ENCODE measurements at regions not wholly inside any gene's neighbourhood (a gene's known extent, or its start where the extent isn't known, plus 50 kb on each side); places are given as distances from the start of the nearest gene placed in this dataset.
A peak's percentile ranks its signal among the peaks of the same experiment; 100 is the strongest.

DNA sequence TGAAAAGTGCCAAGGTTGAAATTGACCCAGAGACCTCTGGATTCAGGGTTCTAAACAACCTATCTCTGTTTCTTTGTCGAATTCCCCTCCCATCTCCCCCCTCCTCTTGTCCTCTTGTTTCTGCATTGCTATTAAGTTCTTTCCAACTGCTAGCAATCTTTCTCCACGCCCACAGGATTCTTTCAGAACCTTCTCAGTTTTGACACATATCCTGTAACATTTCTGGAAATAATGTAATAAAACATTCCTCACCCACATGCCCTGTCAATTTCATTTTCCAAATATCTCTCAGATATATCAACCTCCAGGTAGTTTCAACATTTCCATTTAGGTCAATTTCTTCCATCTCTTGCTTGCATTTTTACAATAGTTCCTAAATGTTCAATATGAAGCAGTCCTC lies 1105.9 kb downstream of the ARAP2 start:
- H4K8ac ChIP-seq (ENCODE audit: low read length), result no peak overlapping the region
- no peak overlapping the region for H3K4me3 ChIP-seq (ENCODE audit: insufficient read depth in 1 of 2, low read depth in 1 of 2, low read length in 2 of 2)
- H3K79me1 ChIP-seq (replicated peaks; ENCODE audit: low read length, poor library complexity, severe bottlenecking), result no peaks in the 10 kb centered on the region
- H3K4me1 ChIP-seq (ENCODE audit: control insufficient read depth, insufficient read depth, low read depth, low read length), result peaks cover 2% of the 10 kb centered on the region
- H3K27ac ChIP-seq (ENCODE audit: low read length, poor library complexity, severe bottlenecking), result no peak overlapping the region
- H2BK12ac ChIP-seq (ENCODE audit: low read length in 2 of 2), result no peak overlapping the region
- H2AK5ac ChIP-seq (ENCODE audit: low read length, severe bottlenecking), result no peak overlapping the region
- no peak overlapping the region for H2BK15ac ChIP-seq (ENCODE audit: low read depth, poor library complexity, severe bottlenecking)
- no peak overlapping the region for H3K14ac ChIP-seq (ENCODE audit: low read length in 2 of 2)
- H3K9ac ChIP-seq (ENCODE audit: low read length), result no peak overlapping the region
- no peak overlapping the region for H3K4me2 ChIP-seq (ENCODE audit: low read length, poor library complexity, severe bottlenecking)
- 73% methylated on average over 2 of the region's 2 CpGs for WGBS
- no peaks in the 10 kb centered on the region for H3K9me3 ChIP-seq (ENCODE audit: control insufficient read depth, low read length)
- H4K91ac ChIP-seq (ENCODE audit: low read length), result no peak overlapping the region
- no peak overlapping the region for H2AFZ ChIP-seq (ENCODE audit: low read depth, low read length)
- no peak overlapping the region for H3K4ac ChIP-seq (ENCODE audit: low read depth in 1 of 2, low read length in 2 of 2)
- H3K36me3 ChIP-seq (ENCODE audit: control insufficient read depth in 1 of 2, insufficient read depth in 2 of 2, low read depth in 1 of 2, low read length in 2 of 2), result no peaks in the 10 kb centered on the region
- H3K27me3 ChIP-seq (ENCODE audit: control insufficient read depth in 1 of 2, insufficient read depth in 1 of 2, low read length in 2 of 2), result no peaks in the 10 kb centered on the region
- DNase-seq, result no peak
- H3K23ac ChIP-seq (ENCODE audit: low read length in 2 of 2), result no peak overlapping the region
- no peak overlapping the region for H2BK5ac ChIP-seq (ENCODE audit: low read depth, low read length, poor library complexity, severe bottlenecking)
- H2BK120ac ChIP-seq (ENCODE audit: low read depth, low read length), result no peak overlapping the region
- H3K18ac ChIP-seq (ENCODE audit: low read depth in 1 of 2, low read length in 2 of 2), result no peak overlapping the region

DNA sequence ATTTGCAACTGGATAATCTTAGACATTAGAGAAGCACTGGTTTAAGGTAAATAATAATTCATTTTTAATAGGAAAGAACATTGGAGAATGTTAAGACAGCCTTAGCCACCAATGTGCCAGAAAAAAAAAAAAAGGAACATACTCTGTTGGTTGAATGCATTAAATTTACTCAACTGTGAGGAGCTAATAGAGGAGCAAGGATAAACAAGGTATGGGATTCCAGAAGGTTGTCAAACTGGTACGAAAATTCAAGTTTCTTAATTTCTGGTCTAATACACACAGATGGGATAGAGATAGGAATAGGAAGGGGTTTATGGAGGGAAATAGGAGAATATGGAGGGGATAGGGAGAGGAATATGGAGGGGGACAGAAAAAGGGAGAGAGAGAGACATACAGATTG lies 1096.6 kb downstream of the ARAP2 start:
- Histone ChIP-seq H2BK120ac (ENCODE audit: low read depth, low read length) (no peak overlapping the region), H3K18ac (ENCODE audit: low read depth in 1 of 2, low read length in 2 of 2) (no peak overlapping the region), H3K79me1 (replicated peaks; ENCODE audit: low read length, poor library complexity, severe bottlenecking) (no peaks in the 10 kb centered on the region), H2BK5ac (ENCODE audit: low read depth, low read length, poor library complexity, severe bottlenecking) (no peak overlapping the region), H3K9me3 (ENCODE audit: control insufficient read depth, low read length) (peaks cover 5% of the 10 kb centered on the region), H2BK15ac (ENCODE audit: low read depth, poor library complexity, severe bottlenecking) (no peak overlapping the region), H3K14ac (ENCODE audit: low read length in 2 of 2) (no peak overlapping the region), H4K8ac (ENCODE audit: low read length) (no peak overlapping the region), H3K23ac (ENCODE audit: low read length in 2 of 2) (no peak overlapping the region), H3K4me3 (ENCODE audit: insufficient read depth in 1 of 2, low read depth in 1 of 2, low read length in 2 of 2) (no peak overlapping the region), H3K27ac (ENCODE audit: low read length, poor library complexity, severe bottlenecking) (no peak overlapping the region), H3K4me1 (ENCODE audit: control insufficient read depth, insufficient read depth, low read depth, low read length) (no peaks in the 10 kb centered on the region), H2AFZ (ENCODE audit: low read depth, low read length) (no peak overlapping the region), H2AK5ac (ENCODE audit: low read length, severe bottlenecking) (no peak overlapping the region), H3K4me2 (ENCODE audit: low read length, poor library complexity, severe bottlenecking) (no peak overlapping the region), H3K9ac (ENCODE audit: low read length) (no peak overlapping the region), H3K4ac (ENCODE audit: low read depth in 1 of 2, low read length in 2 of 2) (no peak overlapping the region), H3K27me3 (ENCODE audit: control insufficient read depth in 1 of 2, insufficient read depth in 1 of 2, low read length in 2 of 2) (no peaks in the 10 kb centered on the region), H2BK12ac (ENCODE audit: low read length in 2 of 2) (no peak overlapping the region), H3K36me3 (ENCODE audit: control insufficient read depth in 1 of 2, insufficient read depth in 2 of 2, low read depth in 1 of 2, low read length in 2 of 2) (no peaks in the 10 kb centered on the region), H4K91ac (ENCODE audit: low read length) (no peak overlapping the region)
- 89% methylated on average over 1 of the region's 1 CpG for whole genome bisulfite sequencing
- DNase-seq, result no peak

DNA sequence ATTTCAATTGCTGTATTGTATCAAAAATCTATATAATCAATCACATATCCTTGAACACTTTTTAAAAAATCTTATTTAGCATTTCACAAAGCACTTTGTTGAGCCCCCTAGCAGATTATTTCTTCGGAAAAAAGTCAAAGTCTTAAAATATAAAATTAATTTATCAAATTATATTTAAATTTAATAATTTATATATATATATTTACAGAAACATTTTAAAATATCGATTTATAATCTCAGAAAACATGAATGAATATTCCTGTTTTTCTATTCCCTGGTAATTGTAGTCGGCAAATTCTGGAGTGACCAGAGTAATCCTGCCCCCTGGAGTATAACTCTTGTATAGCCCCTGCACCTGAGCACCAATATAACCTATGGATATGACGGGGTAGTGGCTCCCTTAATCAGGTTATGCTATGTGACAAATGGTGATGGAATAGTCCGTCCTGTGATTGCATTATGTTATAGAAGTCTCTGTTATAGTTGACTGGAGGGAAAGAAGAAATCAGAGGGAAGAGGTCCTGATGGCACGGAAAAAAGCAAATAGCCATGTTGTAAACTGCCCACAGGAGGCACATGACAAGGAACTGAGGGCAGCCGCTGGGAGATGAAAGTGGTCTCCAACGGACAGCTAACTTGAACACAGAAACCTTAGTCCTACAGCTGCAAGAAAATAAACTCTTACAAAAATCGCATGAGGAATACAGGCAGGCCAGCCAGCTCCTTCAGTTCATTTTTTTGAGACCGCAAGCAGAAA lies 1092.3 kb downstream of the ARAP2 start:
- WGBS, result 73% methylated on average over 7 of the region's 10 CpGs
- Histone ChIP-seq H4K8ac (ENCODE audit: low read length) (no peak overlapping the region), H3K9ac (ENCODE audit: low read length) (no peak overlapping the region), H3K9me3 (ENCODE audit: control insufficient read depth, low read length) (no peaks in the 10 kb centered on the region), H2AFZ (ENCODE audit: low read depth, low read length) (no peak overlapping the region), H3K14ac (ENCODE audit: low read length in 2 of 2) (no peak overlapping the region), H3K4me2 (ENCODE audit: low read length, poor library complexity, severe bottlenecking) (no peak overlapping the region), H3K27ac (ENCODE audit: low read length, poor library complexity, severe bottlenecking) (no peak overlapping the region), H3K18ac (ENCODE audit: low read depth in 1 of 2, low read length in 2 of 2) (no peak overlapping the region), H3K27me3 (ENCODE audit: control insufficient read depth in 1 of 2, insufficient read depth in 1 of 2, low read length in 2 of 2) (no peaks in the 10 kb centered on the region), H3K4me3 (ENCODE audit: insufficient read depth in 1 of 2, low read depth in 1 of 2, low read length in 2 of 2) (no peak overlapping the region), H2BK15ac (ENCODE audit: low read depth, poor library complexity, severe bottlenecking) (no peak overlapping the region), H3K4me1 (ENCODE audit: control insufficient read depth, insufficient read depth, low read depth, low read length) (no peaks in the 10 kb centered on the region), H2BK12ac (ENCODE audit: low read length in 2 of 2) (no peak overlapping the region), H2AK5ac (ENCODE audit: low read length, severe bottlenecking) (no peak overlapping the region), H3K36me3 (ENCODE audit: control insufficient read depth in 1 of 2, insufficient read depth in 2 of 2, low read depth in 1 of 2, low read length in 2 of 2) (no peaks in the 10 kb centered on the region), H2BK5ac (ENCODE audit: low read depth, low read length, poor library complexity, severe bottlenecking) (no peak overlapping the region), H2BK120ac (ENCODE audit: low read depth, low read length) (no peak overlapping the region), H3K79me1 (replicated peaks; ENCODE audit: low read length, poor library complexity, severe bottlenecking) (no peaks in the 10 kb centered on the region), H3K4ac (ENCODE audit: low read depth in 1 of 2, low read length in 2 of 2) (no peak overlapping the region), H3K23ac (ENCODE audit: low read length in 2 of 2) (no peak overlapping the region), H4K91ac (ENCODE audit: low read length) (no peak overlapping the region)
- peak; percentile 4 for DNase-seq

DNA sequence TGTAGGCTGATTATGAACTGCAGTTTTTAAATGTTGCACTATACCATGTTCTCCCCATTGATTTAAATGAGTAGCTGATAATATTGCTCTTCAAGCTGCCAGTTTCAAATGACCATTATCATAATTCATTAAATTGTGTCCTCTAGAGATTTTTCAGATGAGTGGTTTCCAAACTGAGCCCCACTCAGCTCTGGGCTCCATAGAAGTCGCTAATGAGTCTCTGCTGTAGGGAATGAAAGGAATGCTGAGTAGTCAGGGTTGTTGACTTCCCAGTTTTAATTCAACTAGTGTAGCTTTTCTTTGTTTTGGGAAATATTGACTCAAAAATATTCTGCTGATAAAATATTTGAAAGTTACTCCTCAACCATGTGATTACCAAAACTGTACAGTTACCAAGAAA lies 1081.1 kb downstream of the ARAP2 start:
- H2BK12ac ChIP-seq (ENCODE audit: low read length in 2 of 2), result no peak overlapping the region
- H2BK15ac ChIP-seq (ENCODE audit: low read depth, poor library complexity, severe bottlenecking), result no peak overlapping the region
- H3K4ac ChIP-seq (ENCODE audit: low read depth in 1 of 2, low read length in 2 of 2), result no peak overlapping the region
- H2BK5ac ChIP-seq (ENCODE audit: low read depth, low read length, poor library complexity, severe bottlenecking), result no peak overlapping the region
- no peak overlapping the region for H4K91ac ChIP-seq (ENCODE audit: low read length)
- H3K23ac ChIP-seq (ENCODE audit: low read length in 2 of 2), result no peak overlapping the region
- H4K8ac ChIP-seq (ENCODE audit: low read length), result no peak overlapping the region
- no peak overlapping the region for H3K4me2 ChIP-seq (ENCODE audit: low read length, poor library complexity, severe bottlenecking)
- no peak overlapping the region for H2BK120ac ChIP-seq (ENCODE audit: low read depth, low read length)
- H3K14ac ChIP-seq (ENCODE audit: low read length in 2 of 2), result no peak overlapping the region
- no peak overlapping the region for H3K4me3 ChIP-seq (ENCODE audit: insufficient read depth in 1 of 2, low read depth in 1 of 2, low read length in 2 of 2)
- H2AFZ ChIP-seq (ENCODE audit: low read depth, low read length), result no peak overlapping the region
- H3K9me3 ChIP-seq (ENCODE audit: control insufficient read depth, low read length), result peaks cover 8% of the 10 kb centered on the region
- H3K18ac ChIP-seq (ENCODE audit: low read depth in 1 of 2, low read length in 2 of 2), result no peak overlapping the region
- H3K27ac ChIP-seq (ENCODE audit: low read length, poor library complexity, severe bottlenecking), result no peak overlapping the region
- H3K4me1 ChIP-seq (ENCODE audit: control insufficient read depth, insufficient read depth, low read depth, low read length), result no peaks in the 10 kb centered on the region
- no peaks in the 10 kb centered on the region for H3K36me3 ChIP-seq (ENCODE audit: control insufficient read depth in 1 of 2, insufficient read depth in 2 of 2, low read depth in 1 of 2, low read length in 2 of 2)
- no peak for DNase-seq
- WGBS, result 27% methylated on average over 1 of the region's 1 CpG
- H2AK5ac ChIP-seq (ENCODE audit: low read length, severe bottlenecking), result no peak overlapping the region
- H3K27me3 ChIP-seq (ENCODE audit: control insufficient read depth in 1 of 2, insufficient read depth in 1 of 2, low read length in 2 of 2), result no peaks in the 10 kb centered on the region
- no peaks in the 10 kb centered on the region for H3K79me1 ChIP-seq (replicated peaks; ENCODE audit: low read length, poor library complexity, severe bottlenecking)
- no peak overlapping the region for H3K9ac ChIP-seq (ENCODE audit: low read length)
